ENCODE measurements at regions not wholly inside any gene's neighbourhood (a gene's known extent, or its start where the extent isn't known, plus 50 kb on each side); places are given as distances from the start of the nearest gene placed in this dataset.

GRCh38 chrX:144295921-144296320, 412.1 kb downstream of the UBE2NL start (continued):
- TF ChIP-seq, protein P1, sequence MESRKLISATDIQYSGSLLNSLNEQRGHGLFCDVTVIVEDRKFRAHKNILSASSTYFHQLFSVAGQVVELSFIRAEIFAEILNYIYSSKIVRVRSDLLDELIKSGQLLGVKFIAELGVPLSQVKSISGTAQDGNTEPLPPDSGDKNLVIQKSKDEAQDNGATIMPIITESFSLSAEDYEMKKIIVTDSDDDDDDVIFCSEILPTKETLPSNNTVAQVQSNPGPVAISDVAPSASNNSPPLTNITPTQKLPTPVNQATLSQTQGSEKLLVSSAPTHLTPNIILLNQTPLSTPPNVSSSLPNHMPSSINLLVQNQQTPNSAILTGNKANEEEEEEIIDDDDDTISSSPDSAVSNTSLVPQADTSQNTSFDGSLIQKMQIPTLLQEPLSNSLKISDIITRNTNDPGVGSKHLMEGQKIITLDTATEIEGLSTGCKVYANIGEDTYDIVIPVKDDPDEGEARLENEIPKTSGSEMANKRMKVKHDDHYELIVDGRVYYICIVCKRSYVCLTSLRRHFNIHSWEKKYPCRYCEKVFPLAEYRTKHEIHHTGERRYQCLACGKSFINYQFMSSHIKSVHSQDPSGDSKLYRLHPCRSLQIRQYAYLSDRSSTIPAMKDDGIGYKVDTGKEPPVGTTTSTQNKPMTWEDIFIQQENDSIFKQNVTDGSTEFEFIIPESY (IDR thresholded peaks at IDR 0.05; ENCODE audit: extremely low read depth, insufficient replicate concordance, low read length) = no peak
- TF ChIP-seq SIN3A (IDR thresholded peaks at IDR 0.05; ENCODE audit: low read depth) (no peak), CEBPB (IDR thresholded peaks at IDR 0.05; ENCODE audit: low read depth) (no peak), POLR2A (IDR thresholded peaks at IDR 0.05; ENCODE audit: borderline replicate concordance, extremely low read depth, insufficient read depth, insufficient read length) (no peak)
- TF ChIP-seq, protein P2, sequence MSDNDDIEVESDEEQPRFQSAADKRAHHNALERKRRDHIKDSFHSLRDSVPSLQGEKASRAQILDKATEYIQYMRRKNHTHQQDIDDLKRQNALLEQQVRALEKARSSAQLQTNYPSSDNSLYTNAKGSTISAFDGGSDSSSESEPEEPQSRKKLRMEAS (IDR thresholded peaks at IDR 0.05) = no peak
- TF ChIP-seq, protein P3, sequence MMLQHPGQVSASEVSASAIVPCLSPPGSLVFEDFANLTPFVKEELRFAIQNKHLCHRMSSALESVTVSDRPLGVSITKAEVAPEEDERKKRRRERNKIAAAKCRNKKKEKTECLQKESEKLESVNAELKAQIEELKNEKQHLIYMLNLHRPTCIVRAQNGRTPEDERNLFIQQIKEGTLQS (IDR thresholded peaks at IDR 0.05) = no peak

DNA sequence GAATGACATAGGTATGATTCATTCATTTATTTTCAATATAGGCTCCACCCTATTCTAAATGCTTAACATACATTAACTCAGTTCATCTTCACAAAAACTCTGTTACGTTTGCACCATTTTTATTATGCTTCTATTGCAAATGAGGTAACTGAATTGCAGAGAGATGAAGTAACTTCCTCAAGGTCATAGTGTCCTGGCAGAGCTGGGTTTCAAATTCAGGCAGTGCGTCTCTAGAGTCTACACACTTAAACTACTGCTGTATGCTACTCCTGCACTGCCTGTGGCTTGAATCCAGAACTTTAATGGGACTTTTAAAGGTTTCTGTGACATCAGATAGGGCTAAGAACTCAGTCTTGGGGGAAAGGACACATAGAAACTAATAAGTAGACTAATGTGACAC, 413.4 kb downstream of the UBE2NL start:
- H3K4me2 ChIP-seq (ENCODE audit: low read length) = no peak overlapping the region
- RAD21 ChIA-PET (ENCODE audit: low non-redundant PET in 1 of 2, low total read pairs in 2 of 2, uncharacterized antibody in 2 of 2, unreplicated experiment in 2 of 2) = no interaction called here
- H3K4me1 ChIP-seq (ENCODE audit: control insufficient read depth in 1 of 2, insufficient read depth in 2 of 2, low read length in 2 of 2) = no peaks in the 10 kb centered on the region
- no peak overlapping the region for H3K9ac ChIP-seq (ENCODE audit: low read length)
- no peaks in the 10 kb centered on the region for H3K36me3 ChIP-seq (ENCODE audit: control insufficient read depth in 1 of 2, insufficient read depth in 2 of 2, low read length in 2 of 2)
- intact Hi-C loops (cut with micrococcal nuclease) = no loop called here
- POLR2A ChIA-PET = no interaction called here
- no TSS peak for BruUV-seq (replicated peaks)
- CTCF ChIA-PET = no interaction called here
- DNase-seq (ENCODE audit: low read depth, low spot score) (no peak), ATAC-seq (no peak)
- no peaks in the 10 kb centered on the region for H3K79me2 ChIP-seq (ENCODE audit: insufficient read depth, low read length)
- no peak overlapping the region for H3K27ac ChIP-seq (ENCODE audit: low read depth, low read length)
- no peaks in the 10 kb centered on the region for H3K27me3 ChIP-seq (ENCODE audit: insufficient read depth, low read length)
- no peaks in the 10 kb centered on the region for H4K20me1 ChIP-seq (ENCODE audit: insufficient read depth)
- no peak overlapping the region for H3K4me3 ChIP-seq (replicated peaks in 1 of 2; ENCODE audit: low read depth in 1 of 2, low read length in 2 of 2)
- no peaks in the 10 kb centered on the region for H3K9me2 ChIP-seq (ENCODE audit: insufficient read depth)
- no peak overlapping the region for H2AFZ ChIP-seq (ENCODE audit: low read depth, low read length, poor library complexity, severe bottlenecking)
- H3K9me3 ChIP-seq (ENCODE audit: control insufficient read depth in 1 of 2, insufficient read depth in 1 of 2, low read depth in 1 of 2, low read length in 2 of 2) = no peaks in the 10 kb centered on the region
- TF ChIP-seq EGR1 (IDR thresholded peaks at IDR 0.05; ENCODE audit: low read depth) = no peak
- TF ChIP-seq, protein P4, sequence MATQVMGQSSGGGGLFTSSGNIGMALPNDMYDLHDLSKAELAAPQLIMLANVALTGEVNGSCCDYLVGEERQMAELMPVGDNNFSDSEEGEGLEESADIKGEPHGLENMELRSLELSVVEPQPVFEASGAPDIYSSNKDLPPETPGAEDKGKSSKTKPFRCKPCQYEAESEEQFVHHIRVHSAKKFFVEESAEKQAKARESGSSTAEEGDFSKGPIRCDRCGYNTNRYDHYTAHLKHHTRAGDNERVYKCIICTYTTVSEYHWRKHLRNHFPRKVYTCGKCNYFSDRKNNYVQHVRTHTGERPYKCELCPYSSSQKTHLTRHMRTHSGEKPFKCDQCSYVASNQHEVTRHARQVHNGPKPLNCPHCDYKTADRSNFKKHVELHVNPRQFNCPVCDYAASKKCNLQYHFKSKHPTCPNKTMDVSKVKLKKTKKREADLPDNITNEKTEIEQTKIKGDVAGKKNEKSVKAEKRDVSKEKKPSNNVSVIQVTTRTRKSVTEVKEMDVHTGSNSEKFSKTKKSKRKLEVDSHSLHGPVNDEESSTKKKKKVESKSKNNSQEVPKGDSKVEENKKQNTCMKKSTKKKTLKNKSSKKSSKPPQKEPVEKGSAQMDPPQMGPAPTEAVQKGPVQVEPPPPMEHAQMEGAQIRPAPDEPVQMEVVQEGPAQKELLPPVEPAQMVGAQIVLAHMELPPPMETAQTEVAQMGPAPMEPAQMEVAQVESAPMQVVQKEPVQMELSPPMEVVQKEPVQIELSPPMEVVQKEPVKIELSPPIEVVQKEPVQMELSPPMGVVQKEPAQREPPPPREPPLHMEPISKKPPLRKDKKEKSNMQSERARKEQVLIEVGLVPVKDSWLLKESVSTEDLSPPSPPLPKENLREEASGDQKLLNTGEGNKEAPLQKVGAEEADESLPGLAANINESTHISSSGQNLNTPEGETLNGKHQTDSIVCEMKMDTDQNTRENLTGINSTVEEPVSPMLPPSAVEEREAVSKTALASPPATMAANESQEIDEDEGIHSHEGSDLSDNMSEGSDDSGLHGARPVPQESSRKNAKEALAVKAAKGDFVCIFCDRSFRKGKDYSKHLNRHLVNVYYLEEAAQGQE (IDR thresholded peaks at IDR 0.05; ENCODE audit: low read depth) = no peak
- no peak for TF ChIP-seq TCF7L2 (IDR thresholded peaks at IDR 0.05; ENCODE audit: borderline replicate concordance, extremely low read depth, insufficient read depth, insufficient read length)
- TF ChIP-seq POLR2A (IDR thresholded peaks at IDR 0.05; ENCODE audit: borderline replicate concordance, extremely low read depth, insufficient read depth, insufficient read length) = no peak
- TF ChIP-seq EZH2 (IDR thresholded peaks at IDR 0.05) = no peak
- TF ChIP-seq, protein P3 (IDR thresholded peaks at IDR 0.05) = no peak
- no peak for TF ChIP-seq POLR2AphosphoS5 (IDR thresholded peaks at IDR 0.05; ENCODE audit: low read depth, low read length)
- no peak for TF ChIP-seq EZH2phosphoT487 (IDR thresholded peaks at IDR 0.05; ENCODE audit: borderline replicate concordance)
- TF ChIP-seq ELF1 (IDR thresholded peaks at IDR 0.05; ENCODE audit: borderline replicate concordance, low read depth) = no peak
- no peak for TF ChIP-seq CBX3 (IDR thresholded peaks at IDR 0.05; ENCODE audit: low read depth)
- no peak for TF ChIP-seq CTCF (IDR thresholded peaks at IDR 0.05 in 2 of 3, conservative IDR thresholded peaks at IDR 0.05 in 1 of 3; ENCODE audit: borderline replicate concordance in 1 of 3, insufficient read depth in 1 of 3, low read depth in 2 of 3, low read length in 2 of 3)
- TF ChIP-seq YY1 (IDR thresholded peaks at IDR 0.05; ENCODE audit: extremely low read depth, insufficient replicate concordance, low read depth, low read length) = no peak
